ENCODE measurements at regions not wholly inside any gene's neighbourhood (a gene's known extent, or its start where the extent isn't known, plus 50 kb on each side); places are given as distances from the start of the nearest gene placed in this dataset.

DNA sequence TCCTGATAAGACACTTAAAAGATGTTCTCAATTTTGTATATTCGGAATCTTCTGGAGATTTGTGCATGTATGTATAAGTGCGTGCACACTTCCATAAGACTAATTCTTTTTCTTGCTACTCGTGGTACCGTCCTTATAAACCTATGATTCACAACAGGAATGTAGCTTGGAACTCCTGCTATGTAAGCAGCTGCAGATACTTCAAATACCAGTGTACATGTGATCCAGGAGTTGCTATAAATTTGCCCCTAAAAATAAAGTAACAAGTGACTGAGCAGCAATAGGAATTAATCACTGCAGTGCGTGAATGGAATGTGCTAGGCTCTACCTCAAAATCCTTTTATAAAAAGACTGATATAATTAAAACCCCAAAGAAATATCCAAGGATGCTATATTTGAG lies 214.9 kb downstream of the KLF5 start:
- TF ChIP-seq POLR2AphosphoS5 (IDR thresholded peaks at IDR 0.05; ENCODE audit: borderline replicate concordance, low read depth, low read length) (no peak), FOXP2 (optimal IDR thresholded peaks at IDR 0.05; ENCODE audit: control extremely low read depth, extremely low read length, insufficient read depth) (no peak), EZH2 (IDR thresholded peaks at IDR 0.05) (no peak)
- H3K27ac ChIP-seq: no peak overlapping the region

DNA sequence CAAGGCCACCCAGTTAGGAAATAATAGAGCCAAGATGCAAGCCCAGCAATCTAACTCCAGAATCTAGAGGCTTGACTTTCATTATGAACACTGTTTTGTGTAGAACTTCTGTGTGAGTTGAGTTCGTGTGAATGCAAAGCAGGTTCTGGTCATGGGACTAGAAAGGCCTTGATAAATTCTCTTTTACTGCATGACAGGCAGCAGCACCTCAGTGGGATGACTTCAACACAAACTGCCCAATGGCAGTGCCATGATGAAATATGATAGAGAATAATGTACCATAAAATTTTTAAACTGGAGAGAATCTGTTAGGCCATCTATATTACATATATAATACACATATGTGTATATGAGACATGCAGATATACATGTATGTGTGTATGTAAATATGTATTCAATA lies 214.5 kb downstream of the KLF5 start:
- Histone ChIP-seq H3K4me3 (no peak overlapping the region), H3K9me3 (ENCODE audit: low read depth, low read length) (no peaks in the 10 kb centered on the region), H3K36me3 (ENCODE audit: insufficient read depth, low read length) (no peaks in the 10 kb centered on the region), H3K27ac (no peak overlapping the region), H3K9ac (ENCODE audit: insufficient read length) (no peak overlapping the region)
- DNase-seq (ENCODE audit: low read depth, low spot score): no peak
- TF ChIP-seq EZH2 (IDR thresholded peaks at IDR 0.05) (no peak), POLR2AphosphoS5 (IDR thresholded peaks at IDR 0.05; ENCODE audit: borderline replicate concordance, low read depth, low read length) (no peak), FOXP2 (optimal IDR thresholded peaks at IDR 0.05; ENCODE audit: control extremely low read depth, extremely low read length, insufficient read depth) (no peak)

More for the DNA sequence above, 214.9 kb downstream of the KLF5 start:
- Histone ChIP-seq H3K4me3 (no peak overlapping the region), H3K9me3 (ENCODE audit: low read depth, low read length) (no peaks in the 10 kb centered on the region), H3K36me3 (ENCODE audit: insufficient read depth, low read length) (no peaks in the 10 kb centered on the region), H3K9ac (ENCODE audit: insufficient read length) (no peak overlapping the region)
- no peak for DNase-seq (ENCODE audit: low read depth, low spot score)

DNA sequence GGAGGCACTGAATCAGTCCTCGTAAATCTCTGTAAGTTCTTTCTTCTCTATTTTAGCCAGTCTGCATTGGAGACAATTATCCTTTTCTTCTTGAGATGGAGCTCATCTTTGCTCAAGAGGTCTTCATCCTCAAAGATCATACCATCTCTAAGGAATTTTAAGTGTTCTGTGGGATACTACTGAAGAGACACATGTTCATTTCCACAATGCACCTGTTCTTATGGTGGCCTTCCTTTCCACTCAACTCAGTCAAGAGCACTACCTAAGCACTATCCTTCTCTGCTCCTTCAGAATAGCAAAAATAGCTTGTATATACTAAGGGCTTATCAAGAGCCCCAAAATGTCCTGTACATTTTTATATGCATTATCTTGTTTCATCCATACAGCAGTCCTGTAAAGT lies 214.0 kb downstream of the KLF5 start:
- no peak for DNase-seq (ENCODE audit: low read depth, low spot score)
- H3K27ac ChIP-seq: no peak overlapping the region
- no peaks in the 10 kb centered on the region for H3K36me3 ChIP-seq (ENCODE audit: insufficient read depth, low read length)
- H3K4me3 ChIP-seq: no peak overlapping the region
- H3K9ac ChIP-seq (ENCODE audit: insufficient read length): no peak overlapping the region
- H3K9me3 ChIP-seq (ENCODE audit: low read depth, low read length): no peaks in the 10 kb centered on the region
- TF ChIP-seq POLR2AphosphoS5 (IDR thresholded peaks at IDR 0.05; ENCODE audit: borderline replicate concordance, low read depth, low read length): no peak
- no peak for TF ChIP-seq FOXP2 (optimal IDR thresholded peaks at IDR 0.05; ENCODE audit: control extremely low read depth, extremely low read length, insufficient read depth)
- no peak for TF ChIP-seq EZH2 (IDR thresholded peaks at IDR 0.05)

DNA sequence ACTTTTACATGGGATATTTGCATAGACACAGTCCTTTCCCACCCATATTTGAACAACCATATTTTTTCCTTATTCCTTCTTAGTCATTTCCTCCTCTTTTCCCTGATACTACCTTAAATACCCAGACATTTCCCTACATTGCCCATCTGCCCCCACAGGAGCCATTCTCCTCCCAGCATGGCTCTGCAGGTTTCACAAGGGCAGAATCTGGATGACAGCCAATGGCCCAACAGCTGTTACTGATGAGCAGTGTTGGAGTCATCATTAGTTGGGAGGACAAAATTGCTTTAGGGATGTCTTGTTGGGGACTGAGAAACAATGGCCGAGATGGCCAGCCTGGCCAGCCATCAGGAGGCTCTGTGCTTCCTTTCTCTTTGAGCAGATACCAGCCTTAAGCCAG lies 209.5 kb downstream of the KLF5 start:
- H3K36me3 ChIP-seq (ENCODE audit: insufficient read depth, low read length): no peaks in the 10 kb centered on the region
- no peak for TF ChIP-seq FOXP2 (optimal IDR thresholded peaks at IDR 0.05; ENCODE audit: control extremely low read depth, extremely low read length, insufficient read depth)
- TF ChIP-seq EZH2 (IDR thresholded peaks at IDR 0.05): no peak
- no peak for TF ChIP-seq POLR2AphosphoS5 (IDR thresholded peaks at IDR 0.05; ENCODE audit: borderline replicate concordance, low read depth, low read length)
- no peak overlapping the region for H3K27ac ChIP-seq
- H3K9ac ChIP-seq (ENCODE audit: insufficient read length): no peak overlapping the region
- no peak overlapping the region for H3K4me3 ChIP-seq
- DNase-seq (ENCODE audit: low read depth, low spot score): no peak
- no peaks in the 10 kb centered on the region for H3K9me3 ChIP-seq (ENCODE audit: low read depth, low read length)

DNA sequence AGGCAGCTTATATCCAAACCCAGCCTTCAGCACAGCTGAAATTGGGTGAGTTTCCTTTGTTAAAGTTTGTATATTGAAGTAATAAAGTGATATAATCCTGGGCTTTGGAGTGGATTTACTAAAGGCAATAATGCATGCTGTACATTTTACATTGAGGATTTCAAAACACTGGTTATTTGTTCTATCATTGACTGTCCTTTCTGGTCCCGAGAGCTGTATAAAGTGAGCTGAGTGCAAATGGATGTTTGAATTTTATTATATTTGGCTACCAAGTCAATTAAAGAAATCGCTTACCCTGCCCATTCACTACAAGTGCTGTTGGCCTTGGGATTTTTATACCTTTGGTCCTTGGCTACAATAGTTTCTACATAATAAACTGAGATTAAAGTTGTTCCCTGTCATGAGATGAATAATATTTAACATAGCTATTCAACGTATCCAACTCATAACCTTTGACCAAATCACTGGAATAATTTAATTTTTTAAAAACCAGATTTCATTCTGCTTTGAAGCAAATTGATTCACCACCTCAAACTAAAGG lies 207.9 kb downstream of the KLF5 start:
- no peak overlapping the region for H3K27ac ChIP-seq
- no peak for DNase-seq (ENCODE audit: low read depth, low spot score)
- no peaks in the 10 kb centered on the region for H3K36me3 ChIP-seq (ENCODE audit: insufficient read depth, low read length)
- H3K9ac ChIP-seq (ENCODE audit: insufficient read length): no peak overlapping the region
- TF ChIP-seq FOXP2 (optimal IDR thresholded peaks at IDR 0.05; ENCODE audit: control extremely low read depth, extremely low read length, insufficient read depth) (no peak), EZH2 (IDR thresholded peaks at IDR 0.05) (no peak), POLR2AphosphoS5 (IDR thresholded peaks at IDR 0.05; ENCODE audit: borderline replicate concordance, low read depth, low read length) (no peak)
- H3K4me3 ChIP-seq: no peak overlapping the region
- no peaks in the 10 kb centered on the region for H3K9me3 ChIP-seq (ENCODE audit: low read depth, low read length)

DNA sequence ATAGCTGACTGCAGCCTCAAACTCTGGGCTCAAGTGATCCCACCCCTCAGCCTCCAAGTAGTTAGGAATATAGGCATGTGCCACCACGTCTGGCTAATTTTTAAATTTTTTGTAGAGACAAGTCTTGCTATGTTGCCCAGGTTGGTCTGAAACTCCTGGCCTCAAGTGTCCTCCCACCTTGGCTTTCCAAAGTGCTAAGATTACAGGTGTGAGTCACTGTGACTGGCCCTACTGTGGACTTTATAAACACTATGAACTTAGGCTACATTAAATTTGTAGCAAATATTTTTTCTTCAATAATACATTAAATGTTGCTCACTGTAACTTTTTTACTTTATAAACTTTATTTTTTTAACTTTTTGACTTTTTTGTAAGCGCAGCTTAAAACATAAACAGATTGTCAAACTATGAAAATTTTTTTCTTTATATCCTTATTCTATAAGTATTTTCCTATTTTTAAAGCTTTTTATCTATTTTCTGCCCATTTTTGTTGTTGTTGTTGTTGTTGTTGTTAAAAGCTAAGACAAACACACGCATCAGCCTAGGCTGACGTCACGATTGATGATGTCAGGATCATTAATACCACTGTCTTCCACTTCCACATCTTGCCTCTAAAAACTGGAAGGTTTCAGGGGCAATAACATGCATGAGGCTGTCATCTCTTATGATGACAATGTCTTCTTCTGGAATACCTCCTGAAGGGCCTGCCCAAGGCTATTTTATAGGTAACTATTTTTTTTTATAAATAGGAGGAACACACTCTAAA lies 204.2 kb downstream of the KLF5 start:
- TF ChIP-seq POLR2AphosphoS5 (IDR thresholded peaks at IDR 0.05; ENCODE audit: borderline replicate concordance, low read depth, low read length): no peak
- no peak for TF ChIP-seq EZH2 (IDR thresholded peaks at IDR 0.05)
- TF ChIP-seq FOXP2 (optimal IDR thresholded peaks at IDR 0.05; ENCODE audit: control extremely low read depth, extremely low read length, insufficient read depth): no peak
- no peak overlapping the region for H3K27ac ChIP-seq
- H3K9ac ChIP-seq (ENCODE audit: insufficient read length): no peak overlapping the region

DNA sequence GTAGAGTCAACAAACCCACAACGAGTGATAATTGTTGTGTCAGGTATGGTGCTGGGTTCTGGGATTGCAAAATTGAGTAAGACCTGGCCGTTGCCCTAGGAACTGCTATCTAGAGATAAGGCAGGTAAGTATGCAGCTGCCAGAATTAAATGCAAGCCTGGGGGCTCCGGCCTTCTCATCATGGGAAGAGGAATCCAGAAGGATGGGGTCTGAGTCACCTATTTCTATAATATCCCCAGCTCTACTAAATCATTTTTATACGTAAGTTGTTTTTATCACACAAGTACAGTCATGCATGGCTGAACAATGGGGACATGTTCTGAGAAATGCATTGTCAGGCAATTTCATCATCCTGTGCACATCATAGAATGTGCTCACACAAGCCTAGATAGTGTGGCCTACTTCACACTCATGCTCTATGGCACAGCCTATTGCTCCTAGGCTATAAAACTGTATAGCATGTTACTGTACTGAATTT lies 203.0 kb downstream of the KLF5 start:
- H3K27ac ChIP-seq: no peak overlapping the region
- H3K9ac ChIP-seq (ENCODE audit: insufficient read length): no peak overlapping the region
- DNase-seq (ENCODE audit: low read depth, low spot score): no peak
- TF ChIP-seq EZH2 (IDR thresholded peaks at IDR 0.05) (no peak), FOXP2 (optimal IDR thresholded peaks at IDR 0.05; ENCODE audit: control extremely low read depth, extremely low read length, insufficient read depth) (no peak), POLR2AphosphoS5 (IDR thresholded peaks at IDR 0.05; ENCODE audit: borderline replicate concordance, low read depth, low read length) (no peak)
- no peaks in the 10 kb centered on the region for H3K9me3 ChIP-seq (ENCODE audit: low read depth, low read length)
- H3K4me3 ChIP-seq: no peak overlapping the region
- H3K36me3 ChIP-seq (ENCODE audit: insufficient read depth, low read length): no peaks in the 10 kb centered on the region

More for the DNA sequence above, 204.2 kb downstream of the KLF5 start:
- H3K4me3 ChIP-seq: no peak overlapping the region
- H3K36me3 ChIP-seq (ENCODE audit: insufficient read depth, low read length): no peaks in the 10 kb centered on the region
- no peak for DNase-seq (ENCODE audit: low read depth, low spot score)
- H3K9me3 ChIP-seq (ENCODE audit: low read depth, low read length): no peaks in the 10 kb centered on the region

DNA sequence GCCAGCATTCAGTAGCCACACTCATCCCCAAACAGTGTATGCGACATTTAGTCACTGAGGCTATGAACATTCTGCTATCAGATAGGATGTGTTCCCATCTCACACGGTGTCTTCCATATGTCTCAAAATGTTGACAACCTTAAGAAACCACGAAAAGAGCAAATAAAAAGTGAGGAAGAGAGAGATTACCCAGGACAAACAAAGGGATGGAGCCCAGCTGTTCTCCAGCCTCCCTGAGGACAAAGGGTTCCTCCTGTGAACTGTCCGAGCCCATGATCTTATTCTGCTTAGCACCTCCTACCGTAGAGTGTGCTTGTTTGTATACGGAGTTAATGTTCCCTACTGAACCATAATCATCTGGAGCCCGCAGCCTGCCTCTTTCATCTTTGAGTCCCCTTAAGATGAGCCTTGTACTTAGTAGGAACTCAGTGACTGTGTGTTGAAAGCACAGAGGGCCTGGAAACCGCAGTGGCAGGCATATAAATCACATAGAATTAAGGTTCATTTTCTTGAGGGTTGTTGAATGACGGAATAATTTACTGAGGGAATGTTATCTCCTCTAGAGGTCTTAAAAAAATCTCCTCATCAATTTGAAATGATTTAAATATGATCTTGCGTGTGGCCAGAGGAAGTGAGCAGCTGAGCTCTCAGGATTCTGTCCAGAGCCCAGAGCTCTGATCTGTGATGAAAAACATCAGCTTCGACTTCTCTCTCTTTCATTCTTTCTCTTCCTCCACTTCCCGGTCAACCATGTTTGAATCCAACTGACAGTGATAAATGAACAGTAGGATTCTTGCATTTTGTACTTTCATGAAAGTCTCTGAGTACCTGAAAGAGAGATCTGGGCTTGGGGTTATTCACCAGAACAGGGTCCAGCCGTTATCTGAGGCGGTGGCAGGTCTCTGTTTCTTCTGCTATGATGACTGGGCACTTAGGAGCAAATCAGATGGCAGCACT lies 200.5 kb downstream of the KLF5 start:
- DNase-seq (ENCODE audit: low read depth, low spot score): no peak
- no peak for TF ChIP-seq EZH2 (IDR thresholded peaks at IDR 0.05)
- TF ChIP-seq POLR2AphosphoS5 (IDR thresholded peaks at IDR 0.05; ENCODE audit: borderline replicate concordance, low read depth, low read length): no peak
- no peak for TF ChIP-seq FOXP2 (optimal IDR thresholded peaks at IDR 0.05; ENCODE audit: control extremely low read depth, extremely low read length, insufficient read depth)
- Histone ChIP-seq H3K27ac (no peak overlapping the region), H3K9ac (ENCODE audit: insufficient read length) (no peak overlapping the region), H3K4me3 (no peak overlapping the region), H3K9me3 (ENCODE audit: low read depth, low read length) (no peaks in the 10 kb centered on the region), H3K36me3 (ENCODE audit: insufficient read depth, low read length) (no peaks in the 10 kb centered on the region)

Measured in SK-N-MC (cell line).